ENCODE measurements at regions not wholly inside any gene's neighbourhood (a gene's known extent, or its start where the extent isn't known, plus 50 kb on each side); places are given as distances from the start of the nearest gene placed in this dataset.

- no peaks in the 10 kb centered on the region for H3K4me1 Mint-ChIP-seq (ENCODE audit: low read depth, unreplicated experiment)
- H3K27me3 Mint-ChIP-seq (ENCODE audit: unreplicated experiment): no peaks in the 10 kb centered on the region
- no peak for TF ChIP-seq CTCF (IDR thresholded peaks at IDR 0.05; ENCODE audit: partially characterized antibody, unreplicated experiment)
- no peak overlapping the region for H3K27ac Mint-ChIP-seq (ENCODE audit: unreplicated experiment)
- peaks cover 1% of the 10 kb centered on the region for H3K9me3 Mint-ChIP-seq (ENCODE audit: unreplicated experiment)
- H3K36me3 Mint-ChIP-seq (ENCODE audit: unreplicated experiment): no peaks in the 10 kb centered on the region
- DNase-seq: no peak
- H3K4me3 Mint-ChIP-seq (ENCODE audit: unreplicated experiment): no peak overlapping the region
Measured at GRCh38 chr3:67916353-67916752, 261.9 kb upstream of the SUCLG2 start.

- H3K27ac Mint-ChIP-seq (ENCODE audit: unreplicated experiment): no peak overlapping the region
- no peak overlapping the region for H3K4me3 Mint-ChIP-seq (ENCODE audit: unreplicated experiment)
- H3K36me3 Mint-ChIP-seq (ENCODE audit: unreplicated experiment): no peaks in the 10 kb centered on the region
- DNase-seq: no peak
- no peak for TF ChIP-seq CTCF (IDR thresholded peaks at IDR 0.05; ENCODE audit: partially characterized antibody, unreplicated experiment)
- H3K27me3 Mint-ChIP-seq (ENCODE audit: unreplicated experiment): no peaks in the 10 kb centered on the region
- no peaks in the 10 kb centered on the region for H3K4me1 Mint-ChIP-seq (ENCODE audit: low read depth, unreplicated experiment)
- peaks cover 1% of the 10 kb centered on the region for H3K9me3 Mint-ChIP-seq (ENCODE audit: unreplicated experiment)
Measured at GRCh38 chr3:67907735-67908134, 253.3 kb upstream of the SUCLG2 start.

DNA sequence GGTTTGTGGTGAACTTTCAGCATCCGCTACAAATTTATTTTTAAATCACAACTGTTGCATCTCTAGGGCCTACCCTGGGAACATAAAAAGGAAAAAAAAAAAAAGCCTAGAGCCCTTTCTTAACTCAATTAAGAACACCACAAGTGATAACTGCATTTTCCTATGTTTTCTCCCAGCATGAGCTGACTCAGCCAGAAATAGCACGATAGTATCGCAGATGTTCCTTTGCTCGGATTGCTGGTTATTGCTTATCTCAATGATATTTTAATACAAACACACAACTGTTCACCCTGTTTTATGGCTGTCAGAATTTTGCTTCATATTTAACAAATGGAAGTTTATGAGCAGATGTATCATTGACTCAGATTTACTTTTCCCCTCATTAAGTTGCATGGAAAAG lies 251.8 kb upstream of the SUCLG2 start:
- no peaks in the 10 kb centered on the region for H3K9me3 Mint-ChIP-seq (ENCODE audit: unreplicated experiment)
- H3K4me3 Mint-ChIP-seq (ENCODE audit: unreplicated experiment): no peak overlapping the region
- no peaks in the 10 kb centered on the region for H3K4me1 Mint-ChIP-seq (ENCODE audit: low read depth, unreplicated experiment)
- H3K27me3 Mint-ChIP-seq (ENCODE audit: unreplicated experiment): no peaks in the 10 kb centered on the region
- H3K36me3 Mint-ChIP-seq (ENCODE audit: unreplicated experiment): no peaks in the 10 kb centered on the region
- no peak for DNase-seq
- no peak overlapping the region for H3K27ac Mint-ChIP-seq (ENCODE audit: unreplicated experiment)
- no peak for TF ChIP-seq CTCF (IDR thresholded peaks at IDR 0.05; ENCODE audit: partially characterized antibody, unreplicated experiment)

DNA sequence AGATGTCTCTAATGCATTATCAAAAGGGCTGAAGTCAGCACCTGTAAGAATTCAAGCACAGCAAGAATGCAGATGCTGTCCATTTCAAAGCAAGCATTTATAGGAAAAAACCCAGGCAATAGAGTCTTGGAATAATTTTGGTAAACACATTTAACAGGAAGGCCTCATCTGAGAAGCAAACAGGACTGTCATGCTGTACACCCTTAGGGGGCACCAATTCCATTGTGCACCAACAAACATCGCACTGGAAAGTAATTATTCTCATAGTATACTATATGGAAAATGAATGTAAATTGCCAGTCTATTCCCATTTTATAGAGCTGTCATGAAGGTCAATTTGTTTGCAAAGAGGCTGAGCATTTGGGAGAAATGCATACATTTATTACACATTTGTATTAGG lies 247.3 kb upstream of the SUCLG2 start:
- Mint-ChIP-seq H3K4me1 (ENCODE audit: low read depth, unreplicated experiment) (no peaks in the 10 kb centered on the region), H3K4me3 (ENCODE audit: unreplicated experiment) (no peak overlapping the region), H3K27ac (ENCODE audit: unreplicated experiment) (no peak overlapping the region), H3K27me3 (ENCODE audit: unreplicated experiment) (no peaks in the 10 kb centered on the region), H3K36me3 (ENCODE audit: unreplicated experiment) (no peaks in the 10 kb centered on the region), H3K9me3 (ENCODE audit: unreplicated experiment) (no peaks in the 10 kb centered on the region)
- DNase-seq: no peak
- no peak for TF ChIP-seq CTCF (IDR thresholded peaks at IDR 0.05; ENCODE audit: partially characterized antibody, unreplicated experiment)

- H3K36me3 Mint-ChIP-seq (ENCODE audit: unreplicated experiment): no peaks in the 10 kb centered on the region
- H3K4me1 Mint-ChIP-seq (ENCODE audit: low read depth, unreplicated experiment): no peaks in the 10 kb centered on the region
- TF ChIP-seq CTCF (IDR thresholded peaks at IDR 0.05; ENCODE audit: partially characterized antibody, unreplicated experiment): no peak
- H3K4me3 Mint-ChIP-seq (ENCODE audit: unreplicated experiment): no peak overlapping the region
- H3K27me3 Mint-ChIP-seq (ENCODE audit: unreplicated experiment): no peaks in the 10 kb centered on the region
- DNase-seq: no peak
- H3K27ac Mint-ChIP-seq (ENCODE audit: unreplicated experiment): no peak overlapping the region
- H3K9me3 Mint-ChIP-seq (ENCODE audit: unreplicated experiment): peaks cover 1% of the 10 kb centered on the region
Measured at GRCh38 chr3:67898916-67899315, 244.5 kb upstream of the SUCLG2 start.
